NCI-H128 (cell line): ENCODE measurements at regions not wholly inside any gene's neighbourhood (a gene's known extent, or its start where the extent isn't known, plus 50 kb on each side); places are given as distances from the start of the nearest gene placed in this dataset.
"Not testable (repeated sequence)": the region's sequence is repeated elsewhere in the genome, so short reads cannot be mapped to it uniquely, and the experiment has no call there.

ENCODE experiments used
- DNase-seq: peaks from one replicate; lab custom pipeline; 2025; ENCODE audit not compliant: unreplicated experiment; lab: John Stamatoyannopoulos, UW

- no peak for DNase-seq
Observed at GRCh38 chr4:62771983-62772557, 1571.9 kb downstream of the ADGRL3 start.

DNA sequence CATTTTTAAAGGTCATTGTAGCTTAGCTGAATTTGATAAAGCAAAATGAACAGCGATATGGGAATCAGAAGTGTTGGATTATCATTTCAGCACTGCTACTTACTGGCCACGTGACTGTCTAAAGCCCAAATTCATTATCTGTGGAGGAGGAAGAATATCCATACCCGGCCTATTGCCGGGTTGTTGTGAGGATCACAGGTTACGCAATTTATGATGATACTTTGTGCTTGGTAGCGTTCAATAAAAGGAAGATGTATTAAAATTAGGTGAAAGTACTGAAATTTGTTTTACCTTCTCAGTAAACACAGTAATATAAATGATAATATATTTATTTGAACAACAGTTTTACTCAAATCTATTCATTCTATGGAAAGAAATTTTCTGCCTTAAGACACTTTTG, 1540.2 kb downstream of the ADGRL3 start:
- DNase-seq = no peak

- DNase-seq = no peak
Observed at GRCh38 chr4:62717154-62717553, 1517.0 kb downstream of the ADGRL3 start.

GRCh38 chr4:62711575-62711974, 1511.4 kb downstream of the ADGRL3 start:
- DNase-seq = no peak

DNA sequence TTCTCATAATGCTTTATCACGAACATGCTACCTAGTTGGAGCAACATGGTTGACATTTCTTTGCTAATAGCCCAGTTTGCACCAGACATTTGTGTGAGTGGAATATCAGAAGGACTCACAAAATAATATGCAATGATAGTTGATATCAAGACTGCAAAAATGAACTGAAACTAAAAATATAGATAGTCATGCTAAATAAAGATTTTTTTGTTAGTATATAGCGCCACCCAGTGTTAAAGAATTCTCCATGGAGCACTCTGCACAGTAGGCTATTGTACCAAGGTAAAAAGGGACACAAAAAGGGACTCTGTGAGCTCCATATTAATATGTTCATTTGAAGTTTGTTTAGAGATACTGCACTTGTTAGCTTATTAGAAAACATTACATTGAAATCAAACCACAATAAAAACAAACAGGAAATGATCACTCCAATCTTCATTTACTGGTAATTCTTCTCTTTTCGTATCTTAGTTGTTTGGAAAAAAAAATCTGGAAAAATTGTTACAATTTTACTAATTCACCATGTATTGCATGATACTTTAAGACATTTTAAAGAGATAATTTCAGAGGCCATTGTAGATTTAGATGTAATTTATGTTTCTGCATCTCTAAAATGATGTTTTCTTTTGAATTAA, 1509.6 kb downstream of the ADGRL3 start:
- DNase-seq = peak; percentile 3

DNA sequence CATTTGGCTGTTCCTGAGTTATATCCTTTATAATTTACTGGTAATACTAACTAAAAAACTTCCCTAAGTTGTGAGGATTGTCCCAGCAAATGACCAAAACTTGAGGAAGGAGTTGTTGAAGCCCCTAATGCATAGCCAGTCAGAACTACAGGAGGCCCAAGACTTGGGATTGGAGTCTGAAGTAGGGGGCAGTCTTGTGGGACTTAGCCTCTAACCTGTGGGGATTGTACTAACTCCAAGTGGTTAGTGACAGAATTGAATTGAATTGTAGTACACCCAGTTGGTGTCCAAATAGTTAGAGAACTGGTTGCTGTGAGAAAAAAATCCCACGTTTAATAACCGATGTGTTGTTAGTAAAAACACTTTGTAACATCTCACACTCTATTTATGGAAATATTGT, 1506.3 kb downstream of the ADGRL3 start:
- DNase-seq = no peak

GRCh38 chr4:62683799-62684566, 1483.9 kb downstream of the ADGRL3 start:
- DNase-seq = no peak

DNA sequence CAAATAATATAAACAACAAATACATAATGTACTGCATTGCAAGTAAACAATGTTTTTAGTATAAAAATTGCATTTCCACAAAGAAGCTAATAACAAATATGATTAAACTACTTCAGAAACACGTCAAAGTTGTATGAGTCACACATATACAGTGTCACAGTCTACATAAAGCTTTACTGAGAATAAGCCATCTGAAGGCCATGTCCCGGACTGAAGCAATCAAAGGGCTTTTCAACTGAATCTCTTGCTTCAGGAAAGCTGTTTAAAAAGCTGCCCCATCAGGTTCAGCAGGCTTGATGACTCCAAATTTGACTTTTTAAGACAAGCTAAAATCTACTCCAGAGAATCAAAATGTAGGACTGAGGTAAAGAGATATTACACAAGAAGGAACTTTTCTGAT, 1476.8 kb downstream of the ADGRL3 start:
- no peak for DNase-seq

DNA sequence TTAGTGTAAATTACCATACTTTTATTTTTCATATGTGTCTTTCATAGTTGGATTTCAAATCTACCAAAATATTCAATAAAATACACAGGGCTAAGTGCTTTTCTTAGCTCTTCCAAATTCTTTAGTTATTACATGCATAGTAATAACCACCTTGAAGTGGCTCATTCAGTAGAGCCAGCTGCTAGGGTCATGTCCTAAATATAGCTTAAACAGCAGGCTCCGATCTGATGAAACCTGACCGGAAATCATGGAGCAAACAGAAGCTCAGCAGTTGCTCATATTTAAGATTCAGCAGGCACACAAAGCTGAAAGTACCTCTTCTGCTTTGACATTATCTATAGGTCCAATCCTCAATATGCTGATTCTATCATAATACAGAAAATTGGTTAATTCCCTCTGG, 1470.4 kb downstream of the ADGRL3 start:
- no peak for DNase-seq

DNA sequence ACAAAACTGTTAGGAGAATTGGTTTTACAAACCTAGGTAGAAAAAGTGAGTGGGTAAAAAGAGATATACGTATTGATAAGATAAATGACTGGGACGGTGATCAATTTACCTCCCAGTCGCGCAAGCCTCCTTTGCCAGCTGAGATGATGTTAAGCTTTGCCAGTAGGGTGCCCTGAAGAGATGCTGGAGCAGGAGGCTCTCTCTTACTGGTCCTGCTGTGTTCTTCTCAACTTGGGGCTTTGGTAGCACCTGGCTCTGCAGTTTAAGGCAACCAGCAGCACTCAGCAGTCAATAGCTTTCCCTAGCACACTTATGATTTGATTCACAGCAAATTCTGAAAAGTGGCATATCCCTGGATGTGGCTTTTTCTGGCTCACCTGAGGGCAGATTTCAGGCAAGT, 1461.7 kb downstream of the ADGRL3 start:
- DNase-seq = no peak

DNA sequence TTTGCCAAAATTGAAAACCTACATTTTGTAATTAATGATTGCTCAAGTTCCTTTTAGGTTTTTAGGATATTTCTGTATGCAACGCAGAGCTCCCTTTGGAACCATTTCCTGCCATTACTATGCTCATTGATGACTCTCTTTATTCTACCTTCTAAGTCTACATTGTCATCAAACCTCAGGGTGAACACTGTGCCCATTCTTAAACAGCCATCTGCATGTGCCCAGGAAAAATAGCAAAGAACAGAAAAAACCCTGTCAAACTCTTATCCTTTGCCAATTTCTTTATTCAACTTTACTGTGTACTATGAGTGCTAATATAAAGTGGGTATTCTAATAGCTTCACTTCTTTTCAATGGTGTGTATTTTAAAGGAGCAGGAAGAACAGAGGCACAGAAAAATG, 1455.9 kb downstream of the ADGRL3 start:
- no peak for DNase-seq

- no peak for DNase-seq
Observed at GRCh38 chr4:62644372-62644771, 1444.2 kb downstream of the ADGRL3 start.

DNA sequence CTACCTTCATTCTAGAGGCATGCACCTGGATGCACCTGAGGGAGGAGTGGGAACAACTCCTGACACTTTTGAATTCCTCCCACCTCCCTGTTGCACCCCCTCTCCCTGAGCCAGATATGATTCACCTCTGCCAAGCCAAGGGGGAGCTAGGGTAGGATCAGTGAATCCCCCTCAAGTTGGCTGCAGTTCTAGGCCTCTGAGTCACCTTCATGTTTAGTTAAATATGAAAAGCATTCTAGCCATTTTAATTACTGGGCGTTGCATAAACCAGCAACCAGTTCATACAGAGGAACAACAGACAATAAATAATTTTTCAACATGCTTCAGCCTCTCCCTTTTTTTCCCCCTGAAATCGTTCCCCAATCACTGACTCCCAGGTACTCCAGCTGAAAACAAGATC, 1440.2 kb downstream of the ADGRL3 start:
- no peak for DNase-seq

DNA sequence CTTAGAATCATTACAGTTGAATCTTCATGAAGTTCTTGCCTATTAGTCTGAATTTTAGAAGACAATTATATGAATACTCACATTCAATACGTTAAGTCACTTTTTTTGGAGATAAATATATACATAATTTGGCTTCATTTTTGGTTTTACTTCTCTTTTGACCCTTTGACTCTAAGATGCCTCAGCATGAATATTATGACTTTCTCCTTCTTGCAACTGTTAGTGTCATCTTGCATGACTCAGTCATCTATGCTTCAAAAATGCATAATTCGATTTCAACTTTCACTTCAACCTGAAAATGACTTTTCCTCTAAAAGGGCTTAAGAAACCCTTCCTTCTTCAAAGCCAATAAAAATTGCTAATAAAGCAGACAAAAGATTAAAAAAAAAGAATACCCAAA, 1427.5 kb downstream of the ADGRL3 start:
- DNase-seq = no peak

DNA sequence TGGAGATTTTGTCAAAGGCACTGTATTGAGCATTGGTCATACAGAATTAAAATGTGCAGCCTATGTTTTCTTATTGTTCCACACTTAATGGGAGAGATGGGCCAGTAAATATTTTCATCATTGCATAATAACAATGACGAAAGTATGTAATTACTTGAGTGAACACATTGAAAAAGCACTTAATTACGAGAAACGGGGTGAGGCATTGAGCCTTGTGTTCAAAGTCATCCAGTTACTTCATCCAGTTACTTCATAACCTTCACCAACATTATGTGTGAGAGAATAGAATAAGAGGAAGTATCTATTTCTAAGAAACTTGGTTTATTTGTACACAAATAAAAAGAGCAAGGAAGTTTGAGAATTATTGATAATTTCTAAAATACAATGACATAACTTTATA, 1427.0 kb downstream of the ADGRL3 start:
- DNase-seq = no peak

DNA sequence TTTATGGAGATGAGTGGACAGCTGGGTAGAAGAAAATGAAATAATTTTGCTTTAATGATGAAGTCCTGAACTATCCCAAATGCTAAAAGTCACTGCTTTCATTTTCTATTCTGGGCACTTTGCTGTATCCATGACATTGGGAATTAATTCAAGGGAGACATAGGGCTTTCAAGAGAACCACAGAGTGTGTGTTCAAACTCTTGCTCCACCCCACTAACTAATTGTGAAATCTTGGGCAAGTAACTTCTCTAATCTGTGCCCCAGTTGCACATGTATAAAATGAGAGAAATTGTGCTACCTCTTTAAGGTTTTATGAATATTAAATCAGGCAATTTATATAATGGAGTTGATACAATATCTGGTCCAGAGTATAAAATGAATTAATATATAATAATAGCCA, 1422.0 kb downstream of the ADGRL3 start:
- no peak for DNase-seq

- DNase-seq = no peak
Observed at GRCh38 chr4:62619971-62620370, 1419.8 kb downstream of the ADGRL3 start.

DNA sequence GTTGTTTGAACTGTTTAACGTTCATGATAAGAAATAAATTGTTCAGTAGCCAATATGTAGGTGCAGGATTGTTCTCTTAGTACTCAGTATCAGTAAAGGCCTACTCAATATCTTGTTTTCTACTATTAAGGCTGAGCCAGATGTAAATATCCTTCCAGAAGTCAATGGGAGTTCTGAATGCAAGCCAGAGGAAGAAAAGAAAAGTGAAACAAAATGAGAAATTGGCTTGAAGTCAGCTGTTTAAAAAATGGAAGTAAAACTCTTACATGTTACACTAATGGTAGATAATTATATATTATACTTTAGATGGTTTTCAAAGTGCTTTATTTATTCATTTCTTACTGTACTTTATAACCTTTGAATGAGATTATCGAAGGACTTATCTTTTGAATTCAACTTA, 1417.9 kb downstream of the ADGRL3 start:
- no peak for DNase-seq

DNA sequence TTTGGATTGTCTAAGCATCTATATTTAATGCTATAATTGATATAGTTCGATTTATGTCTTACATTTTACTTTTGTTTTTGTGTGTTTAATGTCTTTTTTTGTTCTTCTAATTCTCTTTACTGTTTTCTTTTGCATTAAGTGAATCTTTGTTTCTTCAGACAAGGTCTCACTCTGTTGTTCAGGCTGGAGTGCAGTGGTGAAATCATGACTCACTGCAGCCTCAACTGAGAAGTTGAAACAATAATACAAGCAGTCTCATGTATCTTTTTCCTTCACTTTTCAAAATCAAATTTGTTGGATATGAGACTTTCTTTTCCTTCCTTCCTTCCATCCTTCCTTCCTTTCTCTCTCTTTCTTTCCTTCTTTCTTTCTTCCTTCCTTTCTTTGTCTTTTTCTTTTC, 1401.6 kb downstream of the ADGRL3 start:
- DNase-seq = no peak

GRCh38 chr4:62595265-62595664, 1395.1 kb downstream of the ADGRL3 start:
- not testable (repeated sequence) for DNase-seq

DNA sequence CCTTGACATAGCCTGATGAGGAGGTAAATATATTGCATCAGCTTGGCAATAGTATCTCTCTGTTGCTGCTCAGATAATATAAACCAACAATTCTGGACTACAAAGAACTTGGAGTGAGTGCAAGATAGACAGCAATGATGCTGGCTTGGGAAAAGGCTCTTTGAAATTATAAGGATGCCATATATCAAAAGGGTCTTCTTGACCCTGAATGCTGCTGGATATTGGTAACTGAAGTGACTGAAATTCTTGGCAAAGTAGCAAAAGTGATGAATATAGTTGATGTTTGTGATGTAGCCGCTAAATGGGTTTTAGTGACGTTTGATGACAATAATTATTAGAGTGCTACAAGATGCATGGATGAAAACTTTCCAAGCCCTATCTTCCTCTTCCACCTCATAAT, 1391.6 kb downstream of the ADGRL3 start:
- no peak for DNase-seq

DNA sequence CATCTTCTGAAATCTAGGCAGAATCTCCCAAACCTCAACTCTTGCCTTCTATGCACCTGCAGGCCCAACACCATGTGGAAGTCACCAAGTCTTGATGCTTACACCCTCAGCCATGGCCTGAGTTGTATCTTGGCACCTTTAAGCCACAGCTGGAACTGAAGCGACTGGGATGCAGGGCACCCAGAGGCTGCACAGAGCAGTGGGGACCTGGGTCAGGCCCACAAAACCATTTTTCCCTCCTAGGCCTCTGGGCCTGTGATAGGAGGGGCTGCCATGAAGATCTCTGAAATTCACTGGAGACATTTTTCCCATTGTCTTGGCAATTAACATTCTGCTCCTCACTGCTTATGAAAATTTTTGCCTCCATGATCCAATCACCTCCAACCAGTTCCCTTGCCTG, 1388.5 kb downstream of the ADGRL3 start:
- DNase-seq = no peak

DNA sequence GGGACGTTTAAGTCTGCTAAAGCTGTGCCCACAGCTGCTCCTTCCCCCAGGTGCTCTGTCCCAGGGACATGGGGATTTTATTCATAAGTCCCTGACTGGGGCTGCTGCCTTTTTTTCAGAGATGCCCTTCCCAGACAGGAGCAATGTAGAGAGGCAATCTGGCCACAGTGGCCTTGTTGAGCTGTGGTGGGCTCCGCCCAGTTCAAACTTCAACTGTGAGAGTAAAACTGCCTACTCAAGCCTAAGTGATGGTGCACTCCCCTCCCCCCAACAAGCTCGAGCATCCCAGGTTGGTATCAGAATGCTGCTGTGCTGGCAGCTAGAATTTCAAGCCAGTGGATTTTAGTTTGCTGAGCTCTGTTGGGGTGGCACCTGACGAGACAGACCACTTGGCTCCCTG, 1371.4 kb downstream of the ADGRL3 start:
- DNase-seq = no peak
